ENCODE measurements at regions not wholly inside any gene's neighbourhood (a gene's known extent, or its start where the extent isn't known, plus 50 kb on each side); places are given as distances from the start of the nearest gene placed in this dataset.
"Not testable (repeated sequence)": the region's sequence is repeated elsewhere in the genome, so short reads cannot be mapped to it uniquely, and the experiment has no call there.

- not testable (repeated sequence) for DNase-seq (ENCODE audit: low spot score); H3K27me3 ChIP-seq (replicated peaks; ENCODE audit: insufficient read depth); H3K4me1 ChIP-seq (ENCODE audit: control insufficient read depth in 1 of 2, low read depth in 2 of 2); ATAC-seq (ENCODE audit: insufficient number of reproducible peaks, low FRiP score, low read depth); H3K36me3 ChIP-seq; H3K4me3 ChIP-seq; H3K27ac ChIP-seq; H3K9me3 ChIP-seq
Observed at GRCh38 chr17:30648015-30648620, 170.9 kb downstream of the GOSR1 start.

GRCh38 chr17:30645875-30646274 is 168.7 kb downstream of the GOSR1 start:
- not testable (repeated sequence) for H3K27ac ChIP-seq; H3K9me3 ChIP-seq; H3K27me3 ChIP-seq (replicated peaks; ENCODE audit: insufficient read depth); H3K4me1 ChIP-seq (ENCODE audit: control insufficient read depth in 1 of 2, low read depth in 2 of 2); ATAC-seq (ENCODE audit: insufficient number of reproducible peaks, low FRiP score, low read depth); H3K4me3 ChIP-seq; DNase-seq (ENCODE audit: low spot score); H3K36me3 ChIP-seq

GRCh38 chr17:30644713-30645112 is 167.5 kb downstream of the GOSR1 start:
- H3K4me1 ChIP-seq (ENCODE audit: control insufficient read depth in 1 of 2, low read depth in 2 of 2); H3K27ac ChIP-seq; H3K9me3 ChIP-seq; DNase-seq (ENCODE audit: low spot score); H3K4me3 ChIP-seq; H3K27me3 ChIP-seq (replicated peaks; ENCODE audit: insufficient read depth); H3K36me3 ChIP-seq: not testable (repeated sequence)
- peak; percentile 27 for ATAC-seq (ENCODE audit: insufficient number of reproducible peaks, low FRiP score, low read depth)

- not testable (repeated sequence) for H3K4me3 ChIP-seq; DNase-seq (ENCODE audit: low spot score); H3K9me3 ChIP-seq; ATAC-seq (ENCODE audit: insufficient number of reproducible peaks, low FRiP score, low read depth); H3K27ac ChIP-seq; H3K27me3 ChIP-seq (replicated peaks; ENCODE audit: insufficient read depth); H3K4me1 ChIP-seq (ENCODE audit: control insufficient read depth in 1 of 2, low read depth in 2 of 2); H3K36me3 ChIP-seq
Observed at GRCh38 chr17:30644287-30644686, 167.1 kb downstream of the GOSR1 start.

GRCh38 chr17:30641428-30641827 is 164.2 kb downstream of the GOSR1 start:
- not testable (repeated sequence) for H3K4me3 ChIP-seq

GRCh38 chr17:30639391-30639790 is 162.2 kb downstream of the GOSR1 start:
- DNase-seq (ENCODE audit: low spot score); ATAC-seq (ENCODE audit: insufficient number of reproducible peaks, low FRiP score, low read depth): not testable (repeated sequence)

More at GRCh38 chr17:30641428-30641827, 164.2 kb downstream of the GOSR1 start:
- not testable (repeated sequence) for DNase-seq (ENCODE audit: low spot score); ATAC-seq (ENCODE audit: insufficient number of reproducible peaks, low FRiP score, low read depth); H3K27me3 ChIP-seq (replicated peaks; ENCODE audit: insufficient read depth); H3K36me3 ChIP-seq; H3K9me3 ChIP-seq; H3K4me1 ChIP-seq (ENCODE audit: control insufficient read depth in 1 of 2, low read depth in 2 of 2); H3K27ac ChIP-seq

GRCh38 chr17:30638968-30639367 is 161.8 kb downstream of the GOSR1 start:
- not testable (repeated sequence) for ATAC-seq (ENCODE audit: insufficient number of reproducible peaks, low FRiP score, low read depth); H3K9me3 ChIP-seq; H3K4me1 ChIP-seq (ENCODE audit: control insufficient read depth in 1 of 2, low read depth in 2 of 2); DNase-seq (ENCODE audit: low spot score); H3K4me3 ChIP-seq; H3K27me3 ChIP-seq (replicated peaks; ENCODE audit: insufficient read depth); H3K27ac ChIP-seq; H3K36me3 ChIP-seq

More at GRCh38 chr17:30639391-30639790, 162.2 kb downstream of the GOSR1 start:
- not testable (repeated sequence) for H3K36me3 ChIP-seq; H3K27ac ChIP-seq; H3K4me3 ChIP-seq; H3K9me3 ChIP-seq; H3K27me3 ChIP-seq (replicated peaks; ENCODE audit: insufficient read depth); H3K4me1 ChIP-seq (ENCODE audit: control insufficient read depth in 1 of 2, low read depth in 2 of 2)

GRCh38 chr17:30631651-30632050 is 154.4 kb downstream of the GOSR1 start:
- H3K27me3 ChIP-seq (replicated peaks; ENCODE audit: insufficient read depth); DNase-seq (ENCODE audit: low spot score); ATAC-seq (ENCODE audit: insufficient number of reproducible peaks, low FRiP score, low read depth); H3K4me1 ChIP-seq (ENCODE audit: control insufficient read depth in 1 of 2, low read depth in 2 of 2); H3K36me3 ChIP-seq; H3K27ac ChIP-seq; H3K4me3 ChIP-seq; H3K9me3 ChIP-seq: not testable (repeated sequence)

- ATAC-seq (ENCODE audit: insufficient number of reproducible peaks, low FRiP score, low read depth); H3K4me3 ChIP-seq; H3K36me3 ChIP-seq; H3K27ac ChIP-seq; H3K4me1 ChIP-seq (ENCODE audit: control insufficient read depth in 1 of 2, low read depth in 2 of 2); H3K9me3 ChIP-seq; DNase-seq (ENCODE audit: low spot score); H3K27me3 ChIP-seq (replicated peaks; ENCODE audit: insufficient read depth): not testable (repeated sequence)
Observed at GRCh38 chr17:30625380-30625779, 148.2 kb downstream of the GOSR1 start.

- H3K36me3 ChIP-seq; H3K27ac ChIP-seq; H3K27me3 ChIP-seq (replicated peaks; ENCODE audit: insufficient read depth); DNase-seq (ENCODE audit: low spot score); ATAC-seq (ENCODE audit: insufficient number of reproducible peaks, low FRiP score, low read depth); H3K4me3 ChIP-seq; H3K9me3 ChIP-seq; H3K4me1 ChIP-seq (ENCODE audit: control insufficient read depth in 1 of 2, low read depth in 2 of 2): not testable (repeated sequence)
Observed at GRCh38 chr17:30624180-30624579, 147.0 kb downstream of the GOSR1 start.

- H3K4me1 ChIP-seq (ENCODE audit: control insufficient read depth in 1 of 2, low read depth in 2 of 2); H3K36me3 ChIP-seq; H3K27ac ChIP-seq; ATAC-seq (ENCODE audit: insufficient number of reproducible peaks, low FRiP score, low read depth); H3K4me3 ChIP-seq; DNase-seq (ENCODE audit: low spot score); H3K27me3 ChIP-seq (replicated peaks; ENCODE audit: insufficient read depth); H3K9me3 ChIP-seq: not testable (repeated sequence)
Observed at GRCh38 chr17:30609682-30610081, 132.5 kb downstream of the GOSR1 start.

Data from thoracic aorta (tissue), 2 donors.